ENCODE measurements at regions not wholly inside any gene's neighbourhood (a gene's known extent, or its start where the extent isn't known, plus 50 kb on each side); places are given as distances from the start of the nearest gene placed in this dataset.

DNA sequence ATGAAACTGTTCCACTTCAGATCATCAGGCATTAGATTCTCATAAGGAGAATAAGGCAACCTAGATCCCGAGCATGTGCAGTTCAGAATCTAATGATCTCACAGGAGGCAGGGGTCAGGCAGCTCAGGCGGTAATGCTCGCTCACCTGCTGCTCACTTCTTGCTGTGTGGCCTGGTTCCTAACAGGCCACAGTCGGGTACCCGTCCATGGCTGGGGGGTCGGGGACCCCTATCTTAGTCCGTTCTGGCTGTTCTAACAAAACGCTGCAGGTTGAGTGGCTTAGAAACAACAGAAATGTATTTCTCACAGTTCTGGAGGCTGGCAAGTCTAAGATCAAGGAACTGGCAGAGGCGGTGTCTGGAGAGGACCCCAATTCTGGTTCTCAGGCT, 79.2 kb downstream of the ASB1 start:
- no peaks in the 10 kb centered on the region for H3K36me3 ChIP-seq
- no peaks in the 10 kb centered on the region for H3K27me3 ChIP-seq
- TF ChIP-seq EP300 (IDR thresholded peaks at IDR 0.05) (no peak), POLR2A (IDR thresholded peaks at IDR 0.05; ENCODE audit: low read depth) (no peak), POLR2AphosphoS5 (IDR thresholded peaks at IDR 0.05) (no peak)
- TF ChIP-seq, protein P1, sequence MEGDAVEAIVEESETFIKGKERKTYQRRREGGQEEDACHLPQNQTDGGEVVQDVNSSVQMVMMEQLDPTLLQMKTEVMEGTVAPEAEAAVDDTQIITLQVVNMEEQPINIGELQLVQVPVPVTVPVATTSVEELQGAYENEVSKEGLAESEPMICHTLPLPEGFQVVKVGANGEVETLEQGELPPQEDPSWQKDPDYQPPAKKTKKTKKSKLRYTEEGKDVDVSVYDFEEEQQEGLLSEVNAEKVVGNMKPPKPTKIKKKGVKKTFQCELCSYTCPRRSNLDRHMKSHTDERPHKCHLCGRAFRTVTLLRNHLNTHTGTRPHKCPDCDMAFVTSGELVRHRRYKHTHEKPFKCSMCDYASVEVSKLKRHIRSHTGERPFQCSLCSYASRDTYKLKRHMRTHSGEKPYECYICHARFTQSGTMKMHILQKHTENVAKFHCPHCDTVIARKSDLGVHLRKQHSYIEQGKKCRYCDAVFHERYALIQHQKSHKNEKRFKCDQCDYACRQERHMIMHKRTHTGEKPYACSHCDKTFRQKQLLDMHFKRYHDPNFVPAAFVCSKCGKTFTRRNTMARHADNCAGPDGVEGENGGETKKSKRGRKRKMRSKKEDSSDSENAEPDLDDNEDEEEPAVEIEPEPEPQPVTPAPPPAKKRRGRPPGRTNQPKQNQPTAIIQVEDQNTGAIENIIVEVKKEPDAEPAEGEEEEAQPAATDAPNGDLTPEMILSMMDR (IDR thresholded peaks at IDR 0.05) = no peak
- H3K4me1 ChIP-seq = peaks cover 0 to 12% (median 0%) of the 10 kb centered on the region in 4 donors
- no peak for DNase-seq (ENCODE audit: extremely low spot score)
- H3K4me3 ChIP-seq = no peak overlapping the region
- no peak overlapping the region for H3K27ac ChIP-seq (replicated peaks in 1 of 4)
- intact Hi-C loops (cut with DNase I) = no loop called here
- 96% methylated on average over 5 of the region's 9 CpGs for WGBS
- no peaks in the 10 kb centered on the region for H3K9me3 ChIP-seq

DNA sequence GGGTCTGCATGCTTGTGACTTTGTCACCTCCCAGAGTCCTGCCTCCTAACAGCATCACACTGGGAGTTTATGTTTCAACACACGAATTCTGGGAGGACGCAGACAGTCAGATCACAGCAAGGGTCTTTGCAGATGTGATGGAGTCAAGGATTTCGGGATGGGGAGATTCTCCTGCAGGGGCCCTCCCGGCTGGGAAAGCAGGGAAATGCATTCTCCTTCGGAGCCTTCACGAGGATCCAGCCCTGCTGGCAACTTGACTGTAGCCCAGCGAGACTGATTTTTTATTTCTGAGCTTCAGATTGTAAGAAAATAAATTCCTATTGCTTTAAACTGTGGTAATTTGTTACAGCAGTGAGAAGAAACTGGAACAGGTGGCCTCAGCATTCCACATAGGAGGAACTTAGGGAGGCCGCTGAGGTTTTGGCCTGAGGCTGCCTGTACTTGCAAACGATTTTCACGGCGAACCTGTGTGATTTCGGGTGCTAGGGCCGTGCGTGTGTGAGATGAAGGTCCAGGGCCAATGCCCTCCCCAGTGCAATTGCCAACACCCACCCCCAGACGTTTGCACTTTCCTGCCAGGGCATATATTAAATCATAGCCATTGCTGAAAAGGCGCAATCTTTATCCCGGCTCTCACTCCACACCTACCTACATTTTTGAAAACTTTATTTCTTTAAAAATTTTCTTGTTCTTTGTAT, 79.8 kb downstream of the ASB1 start:
- whole genome bisulfite sequencing = 85% methylated on average over 17 of the region's 17 CpGs
- Histone ChIP-seq H3K27me3 (no peaks in the 10 kb centered on the region), H3K27ac (replicated peaks in 1 of 4) (no peak overlapping the region), H3K4me3 (no peak overlapping the region), H3K9me3 (no peaks in the 10 kb centered on the region), H3K4me1 (peaks cover 0 to 12% (median 0%) of the 10 kb centered on the region in 4 donors), H3K36me3 (no peaks in the 10 kb centered on the region)
- DNase-seq (ENCODE audit: extremely low spot score) = no peak
- TF ChIP-seq, protein P1 (IDR thresholded peaks at IDR 0.05) = no peak
- TF ChIP-seq EP300 (IDR thresholded peaks at IDR 0.05) (no peak), POLR2AphosphoS5 (IDR thresholded peaks at IDR 0.05) (no peak), POLR2A (IDR thresholded peaks at IDR 0.05; ENCODE audit: low read depth) (no peak)
- intact Hi-C loops (cut with DNase I) = no loop called here

DNA sequence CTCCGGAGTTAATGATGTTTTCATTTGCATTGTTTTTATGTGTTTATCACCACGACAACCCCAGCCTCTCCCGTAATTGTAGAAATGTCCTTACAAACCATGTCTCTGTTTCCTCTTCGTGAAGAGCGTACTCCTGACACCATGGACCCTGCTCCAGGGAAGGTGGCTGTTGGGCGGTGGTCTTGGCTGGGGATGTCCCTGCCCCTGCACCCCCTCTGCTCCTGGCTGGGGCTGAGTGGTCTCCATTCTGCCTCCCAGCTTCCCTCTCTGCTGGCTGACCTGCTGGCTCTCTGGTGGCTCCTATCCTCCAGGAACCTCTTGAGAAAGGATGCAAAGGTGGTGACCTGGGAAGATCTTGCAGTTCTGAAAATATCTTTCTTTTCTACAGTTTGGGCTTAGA, 81.1 kb downstream of the ASB1 start:
- Histone ChIP-seq H3K27me3 (no peaks in the 10 kb centered on the region), H3K9me3 (no peaks in the 10 kb centered on the region), H3K4me1 (peaks cover 0 to 12% (median 0%) of the 10 kb centered on the region in 4 donors), H3K36me3 (no peaks in the 10 kb centered on the region), H3K4me3 (no peak overlapping the region), H3K27ac (replicated peaks in 1 of 4) (no peak overlapping the region)
- DNase-seq (ENCODE audit: extremely low spot score) = no peak
- 82% methylated on average over 6 of the region's 6 CpGs for WGBS
- TF ChIP-seq EP300 (IDR thresholded peaks at IDR 0.05) = no peak
- TF ChIP-seq POLR2A (IDR thresholded peaks at IDR 0.05; ENCODE audit: low read depth) = no peak
- TF ChIP-seq POLR2AphosphoS5 (IDR thresholded peaks at IDR 0.05) = no peak
- TF ChIP-seq, protein P1 (IDR thresholded peaks at IDR 0.05) = no peak
- intact Hi-C loops (cut with DNase I) = no loop called here

DNA sequence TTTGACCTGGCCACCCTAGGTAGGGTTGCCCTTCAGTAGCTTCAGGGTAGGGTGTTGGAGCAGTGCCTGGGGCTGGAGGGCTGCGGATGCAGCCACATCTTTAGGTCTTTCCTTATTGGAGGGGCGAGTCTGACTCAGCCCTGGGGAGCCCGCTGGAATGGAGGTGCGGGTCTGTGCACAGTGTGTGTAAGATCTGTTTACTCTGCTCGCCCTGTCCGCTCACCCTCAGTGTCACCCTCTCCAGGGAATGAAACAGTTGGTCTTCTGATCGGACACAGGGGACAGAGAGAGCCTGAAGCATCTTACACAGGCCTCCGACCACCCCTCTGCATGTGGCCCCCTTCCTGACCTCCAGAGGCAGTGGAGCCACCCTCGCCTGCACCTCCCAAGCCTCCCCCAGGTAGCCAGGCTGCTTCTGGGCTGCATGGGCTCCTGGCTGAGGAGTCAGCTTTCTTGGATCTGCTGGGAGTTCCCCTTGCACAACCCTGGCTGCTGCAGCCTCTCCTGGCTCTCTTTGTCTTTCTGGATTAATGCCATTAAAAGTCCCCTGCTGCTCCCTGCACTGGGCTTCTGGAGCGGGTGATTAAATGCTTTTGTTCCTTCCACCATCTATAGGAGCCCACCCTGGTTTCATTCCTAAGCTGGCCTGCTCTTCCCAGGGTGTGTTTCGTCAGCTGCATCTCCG, 82.6 kb downstream of the ASB1 start:
- no peak for DNase-seq (ENCODE audit: extremely low spot score)
- Histone ChIP-seq H3K27ac (replicated peaks in 1 of 4) (no peak overlapping the region), H3K9me3 (no peaks in the 10 kb centered on the region), H3K27me3 (no peaks in the 10 kb centered on the region), H3K4me3 (no peak overlapping the region), H3K36me3 (no peaks in the 10 kb centered on the region), H3K4me1 (peaks cover 0 to 9% (median 0%) of the 10 kb centered on the region in 4 donors)
- intact Hi-C loops (cut with DNase I) = no loop called here
- WGBS = 77% methylated on average over 10 of the region's 12 CpGs
- TF ChIP-seq, protein P1 (IDR thresholded peaks at IDR 0.05) = no peak
- no peak for TF ChIP-seq EP300 (IDR thresholded peaks at IDR 0.05)
- no peak for TF ChIP-seq POLR2A (IDR thresholded peaks at IDR 0.05; ENCODE audit: low read depth)
- no peak for TF ChIP-seq POLR2AphosphoS5 (IDR thresholded peaks at IDR 0.05)

Measured in esophagus muscularis mucosa (tissue), 4 donors.